ENCODE measurements at regions not wholly inside any gene's neighbourhood (a gene's known extent, or its start where the extent isn't known, plus 50 kb on each side); places are given as distances from the start of the nearest gene placed in this dataset.

- TF ChIP-seq ZNF384 (IDR thresholded peaks at IDR 0.05) (no peak), BHLHE40 (IDR thresholded peaks at IDR 0.05; ENCODE audit: borderline replicate concordance) (no peak), ELF4 (IDR thresholded peaks at IDR 0.05) (no peak), SP1 (IDR thresholded peaks at IDR 0.05) (no peak), FOXA1 (IDR thresholded peaks at IDR 0.05) (no peak), SUZ12 (IDR thresholded peaks at IDR 0.05) (no peak), HDGF (IDR thresholded peaks at IDR 0.05; ENCODE audit: borderline replicate concordance) (no peak), FOXM1 (IDR thresholded peaks at IDR 0.05; ENCODE audit: borderline replicate concordance) (no peak), CTBP1 (IDR thresholded peaks at IDR 0.05; ENCODE audit: borderline replicate concordance) (no peak)
Observed at GRCh38 chr3:117141812-117142211, 432.2 kb downstream of the TUSC7 start.
